ENCODE measurements at regions not wholly inside any gene's neighbourhood (a gene's known extent, or its start where the extent isn't known, plus 50 kb on each side); places are given as distances from the start of the nearest gene placed in this dataset.

- no peak for TF ChIP-seq ZNF10 (tag by site-specific recombination; IDR thresholded peaks at IDR 0.05)
- TF ChIP-seq GLIS2 (tag by site-specific recombination; IDR thresholded peaks at IDR 0.05) = no peak
- no peak for TF ChIP-seq ZNF121 (tag by site-specific recombination; IDR thresholded peaks at IDR 0.05)
- no peak for TF ChIP-seq ZNF585B (tag by site-specific recombination; IDR thresholded peaks at IDR 0.05)
- no peak for TF ChIP-seq ZNF621 (tag by site-specific recombination; IDR thresholded peaks at IDR 0.05)
Observed at GRCh38 chr10:113447278-113447677, 105.6 kb upstream of the HABP2 start (continued).

DNA sequence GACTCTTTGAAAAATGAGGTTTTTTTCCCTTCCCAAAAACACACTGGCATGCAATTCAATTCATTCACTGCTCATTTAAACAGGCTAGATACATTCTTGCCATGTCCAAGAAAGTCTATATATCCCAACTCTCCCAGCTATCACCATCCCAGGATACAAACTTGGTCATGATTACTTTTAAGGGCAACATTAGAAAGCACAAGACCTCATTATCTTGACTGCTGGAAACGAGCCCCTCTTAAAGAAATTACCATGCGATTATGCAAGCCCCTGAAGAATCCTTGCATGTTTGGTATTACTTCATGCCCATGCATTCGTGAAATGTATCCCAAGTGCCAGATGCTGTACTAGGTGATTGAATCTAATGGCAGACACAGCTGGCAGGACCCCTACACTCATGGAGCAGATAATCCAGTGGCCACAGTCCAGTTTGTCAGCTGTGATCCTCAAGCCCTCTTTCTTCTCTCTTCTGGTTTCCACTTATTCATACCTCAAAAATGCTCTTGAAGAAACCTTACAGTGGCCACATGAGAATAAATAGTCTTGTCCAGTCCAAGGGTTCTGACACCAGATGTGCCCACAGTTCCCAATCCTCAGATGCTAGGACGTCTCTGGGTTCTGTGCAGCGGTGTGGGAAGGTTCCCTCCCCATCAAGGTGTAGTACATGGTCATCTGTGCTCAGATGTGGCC lies 103.7 kb upstream of the HABP2 start:
- H3K9me3 ChIP-seq (ENCODE audit: control insufficient read depth, insufficient read depth, low read depth, low read length) = no peaks in the 10 kb centered on the region
- H3K36me3 ChIP-seq (ENCODE audit: control insufficient read depth in 2 of 2, insufficient read depth in 1 of 2, low read length in 2 of 2) = no peaks in the 10 kb centered on the region
- H3K27ac ChIP-seq (ENCODE audit: extremely low read depth, low read depth, low read length) = no peak overlapping the region
- no peaks in the 10 kb centered on the region for H3K4me1 ChIP-seq (ENCODE audit: control insufficient read depth, insufficient read depth, low read length)
- no peak overlapping the region for H3K4me3 ChIP-seq (ENCODE audit: low read depth, low read length)
- no peak for TF ChIP-seq KLF16 (tag by site-specific recombination; IDR thresholded peaks at IDR 0.05)
- POLR2A ChIA-PET = no interaction called here
- CTCF ChIA-PET = no interaction called here

DNA sequence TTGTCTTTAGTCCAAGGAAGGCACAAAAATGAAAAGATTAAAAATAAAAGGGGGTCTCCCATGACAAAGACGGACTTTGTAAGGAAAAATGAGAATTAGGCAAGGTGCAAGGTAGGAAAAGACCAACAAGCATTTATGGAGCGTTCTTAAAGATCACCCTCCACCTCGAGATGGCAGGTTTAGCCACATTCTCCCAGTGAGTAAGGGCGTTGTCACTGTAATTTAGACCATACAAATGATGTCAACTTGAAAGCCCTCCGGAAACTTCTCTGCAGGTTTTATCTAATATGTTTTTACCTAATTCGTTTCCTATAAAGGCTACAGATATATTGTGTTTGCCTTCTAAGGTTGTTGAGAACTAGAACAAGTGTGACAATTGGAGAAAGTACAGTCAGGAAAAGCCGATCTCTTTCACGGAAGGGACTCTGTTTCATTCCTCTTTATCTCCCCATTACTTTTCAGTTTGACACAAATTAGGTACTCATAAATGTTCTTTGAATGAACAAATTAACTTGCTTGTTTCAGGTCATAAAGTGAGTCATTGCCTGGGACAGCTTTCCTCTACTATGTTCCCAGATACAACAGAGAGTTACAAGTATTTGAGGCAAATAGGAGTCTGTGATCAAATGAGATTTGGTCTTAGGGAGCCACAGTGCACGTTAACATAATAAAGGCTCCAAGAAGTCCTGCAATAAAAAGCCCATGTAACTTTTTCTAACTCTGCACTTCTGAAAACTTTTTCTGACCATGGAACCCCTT lies 102.6 kb upstream of the HABP2 start:
- ChIA-PET POLR2A (no interaction called here), CTCF (interaction anchor here (0.7 kb wide), 1 partner anchor 65 kb away, joined by 4 read pairs; no protein-coding TSS in a partner anchor)
- H3K36me3 ChIP-seq (ENCODE audit: control insufficient read depth in 2 of 2, insufficient read depth in 1 of 2, low read length in 2 of 2) = no peaks in the 10 kb centered on the region
- H3K9me3 ChIP-seq (ENCODE audit: control insufficient read depth, insufficient read depth, low read depth, low read length) = no peaks in the 10 kb centered on the region
- TF ChIP-seq, protein P1, sequence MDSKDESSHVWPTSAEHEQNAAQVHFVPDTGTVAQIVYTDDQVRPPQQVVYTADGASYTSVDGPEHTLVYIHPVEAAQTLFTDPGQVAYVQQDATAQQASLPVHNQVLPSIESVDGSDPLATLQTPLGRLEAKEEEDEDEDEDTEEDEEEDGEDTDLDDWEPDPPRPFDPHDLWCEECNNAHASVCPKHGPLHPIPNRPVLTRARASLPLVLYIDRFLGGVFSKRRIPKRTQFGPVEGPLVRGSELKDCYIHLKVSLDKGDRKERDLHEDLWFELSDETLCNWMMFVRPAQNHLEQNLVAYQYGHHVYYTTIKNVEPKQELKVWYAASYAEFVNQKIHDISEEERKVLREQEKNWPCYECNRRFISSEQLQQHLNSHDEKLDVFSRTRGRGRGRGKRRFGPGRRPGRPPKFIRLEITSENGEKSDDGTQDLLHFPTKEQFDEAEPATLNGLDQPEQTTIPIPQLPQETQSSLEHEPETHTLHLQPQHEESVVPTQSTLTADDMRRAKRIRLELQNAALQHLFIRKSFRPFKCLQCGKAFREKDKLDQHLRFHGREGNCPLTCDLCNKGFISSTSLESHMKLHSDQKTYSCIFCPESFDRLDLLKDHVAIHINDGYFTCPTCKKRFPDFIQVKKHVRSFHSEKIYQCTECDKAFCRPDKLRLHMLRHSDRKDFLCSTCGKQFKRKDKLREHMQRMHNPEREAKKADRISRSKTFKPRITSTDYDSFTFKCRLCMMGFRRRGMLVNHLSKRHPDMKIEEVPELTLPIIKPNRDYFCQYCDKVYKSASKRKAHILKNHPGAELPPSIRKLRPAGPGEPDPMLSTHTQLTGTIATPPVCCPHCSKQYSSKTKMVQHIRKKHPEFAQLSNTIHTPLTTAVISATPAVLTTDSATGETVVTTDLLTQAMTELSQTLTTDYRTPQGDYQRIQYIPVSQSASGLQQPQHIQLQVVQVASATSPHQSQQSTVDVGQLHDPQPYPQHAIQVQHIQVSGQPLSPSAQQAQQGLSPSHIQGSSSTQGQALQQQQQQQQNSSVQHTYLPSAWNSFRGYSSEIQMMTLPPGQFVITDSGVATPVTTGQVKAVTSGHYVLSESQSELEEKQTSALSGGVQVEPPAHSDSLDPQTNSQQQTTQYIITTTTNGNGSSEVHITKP (tag by site-specific recombination; IDR thresholded peaks at IDR 0.05) = 0 out of 2 replicates have a peak, but pooled peaks have one; percentile 26
- TF ChIP-seq ZNF184 (tag by site-specific recombination; IDR thresholded peaks at IDR 0.05) (0 out of 2 replicates have a peak, but pooled peaks have one; percentile 20), ZNF274 (IDR thresholded peaks at IDR 0.05; ENCODE audit: low read length) (no peak), ZNF274 (tag by site-specific recombination; IDR thresholded peaks at IDR 0.05; ENCODE audit: borderline replicate concordance) (no peak), ZNF174 (tag by site-specific recombination; IDR thresholded peaks at IDR 0.05) (no peak)
- no peak overlapping the region for H3K4me3 ChIP-seq (ENCODE audit: low read depth, low read length)
- no peak overlapping the region for H3K27ac ChIP-seq (ENCODE audit: extremely low read depth, low read depth, low read length)
- no peaks in the 10 kb centered on the region for H3K4me1 ChIP-seq (ENCODE audit: control insufficient read depth, insufficient read depth, low read length)

- ChIA-PET POLR2A (no interaction called here), CTCF (interaction anchor here (0.7 kb wide), 1 partner anchor 65 kb away, joined by 4 read pairs; no protein-coding TSS in a partner anchor)
- Histone ChIP-seq H3K4me3 (ENCODE audit: low read depth, low read length) (no peak overlapping the region), H3K9me3 (ENCODE audit: control insufficient read depth, insufficient read depth, low read depth, low read length) (no peaks in the 10 kb centered on the region), H3K4me1 (ENCODE audit: control insufficient read depth, insufficient read depth, low read length) (no peaks in the 10 kb centered on the region), H3K27ac (ENCODE audit: extremely low read depth, low read depth, low read length) (no peak overlapping the region), H3K36me3 (ENCODE audit: control insufficient read depth in 2 of 2, insufficient read depth in 1 of 2, low read length in 2 of 2) (no peaks in the 10 kb centered on the region)
- TF ChIP-seq ATF2 (tag by site-specific recombination; IDR thresholded peaks at IDR 0.05; ENCODE audit: low read depth) (no peak), ZNF600 (tag by site-specific recombination; IDR thresholded peaks at IDR 0.05) (0 out of 2 replicates have a peak, but pooled peaks have one; percentile 32), ZNF239 (tag by site-specific recombination; IDR thresholded peaks at IDR 0.05) (no peak), KLF1 (tag by site-specific recombination; IDR thresholded peaks at IDR 0.05) (no peak)
Observed at GRCh38 chr10:113450906-113451305, 101.9 kb upstream of the HABP2 start.

All from HEK293 (cell line).